Sigmoid colon (tissue), 6 donors: ENCODE measurements at regions not wholly inside any gene's neighbourhood (a gene's known extent, or its start where the extent isn't known, plus 50 kb on each side); places are given as distances from the start of the nearest gene placed in this dataset.
"Not testable (repeated sequence)": the region's sequence is repeated elsewhere in the genome, so short reads cannot be mapped to it uniquely, and the experiment has no call there.

Source experiments
- DNase-seq: peaks from one replicate; pipeline ENCODE4 v3.0.0-alpha.2; 2019
- H3K27ac ChIP-seq, 4 donors: fragments of 200-600 bp; sonication (generic); one replicate each; pipeline ENCODE4 v1.5.1; 2016 to 2019; ENCODE audit warnings: mild to moderate bottlenecking in 1 of 4
- H3K27me3 ChIP-seq, 3 donors: fragments of 200-600 bp; sonication (generic); one replicate each; pipeline ENCODE4 v1.5.1; 2019; ENCODE audit warnings: mild to moderate bottlenecking in 1 of 3
- H3K36me3 ChIP-seq, 4 donors: fragments of 200-600 bp; sonication (generic); one replicate each; pipeline ENCODE4 v1.5.1; 2016 to 2019
- H3K4me1 ChIP-seq, 4 donors: fragments of 200-600 bp; sonication (generic); one replicate each; pipeline ENCODE4 v1.5.1; 2017 to 2019
- H3K4me3 ChIP-seq, 4 donors: fragments of 200-600 bp; sonication (generic); one replicate each; pipeline ENCODE4 v1.5.1; 2017 to 2019; ENCODE audit warnings: mild to moderate bottlenecking in 2 of 4, moderate library complexity in 1 of 4
- H3K9me3 ChIP-seq, 4 donors: fragments of 200-600 bp in 3 of 4; sonication (generic) in 3 of 4; one replicate each; pipeline versions ENCODE4 v1.5.1 to v1.6.1; 2013 to 2019
- EP300 ChIP-seq, 4 donors: sonication (generic); formaldehyde crosslinking; IDR thresholded peaks; one replicate each; pipeline ENCODE4 v1.6.1; 2017; ENCODE audit warnings: antibody characterized with exemption in 4 of 4
- POLR2A ChIP-seq, 2 donors: fragments of 450-650 bp; IDR thresholded peaks; one replicate each; pipeline ENCODE4 v1.6.1; 2016; ENCODE audit warnings: antibody characterized with exemption in 2 of 2, mild to moderate bottlenecking in 2 of 2, moderate library complexity in 2 of 2
- POLR2AphosphoS5 ChIP-seq, 4 donors: sonication (generic); formaldehyde crosslinking; IDR thresholded peaks; one replicate each; pipeline ENCODE4 v1.6.1; 2017; ENCODE audit warnings: antibody characterized with exemption in 4 of 4
- WGBS, 2 donors: extraction: QIAGEN DNeasy Blood & Tissue Kit; methylation state at CpG; one replicate each; pipeline ENCODE4 v1.1.7; 2013; 5-methylcytosine and 5-hydroxymethylcytosine counted together
- intact Hi-C: fragments of 100-400 bp; cut with DNase I; formaldehyde crosslinking; loops from one replicate; pipeline ENCODE4 v1.15.1; 2023
- TF ChIP-seq, protein P1 (sequence below), 4 experiments: fragments of 450-650 bp in 3 of 4; fragments of 200-600 bp in 1 of 4; IDR thresholded peaks; one replicate each; pipeline ENCODE4 v1.5.1; 2016 to 2019; ENCODE audit warnings: antibody characterized with exemption in 4 of 4, mild to moderate bottlenecking in 3 of 4, moderate library complexity in 2 of 4
- donor health status: healthy with polysubstance abuse.
- donor health status: healthy.

DNA sequence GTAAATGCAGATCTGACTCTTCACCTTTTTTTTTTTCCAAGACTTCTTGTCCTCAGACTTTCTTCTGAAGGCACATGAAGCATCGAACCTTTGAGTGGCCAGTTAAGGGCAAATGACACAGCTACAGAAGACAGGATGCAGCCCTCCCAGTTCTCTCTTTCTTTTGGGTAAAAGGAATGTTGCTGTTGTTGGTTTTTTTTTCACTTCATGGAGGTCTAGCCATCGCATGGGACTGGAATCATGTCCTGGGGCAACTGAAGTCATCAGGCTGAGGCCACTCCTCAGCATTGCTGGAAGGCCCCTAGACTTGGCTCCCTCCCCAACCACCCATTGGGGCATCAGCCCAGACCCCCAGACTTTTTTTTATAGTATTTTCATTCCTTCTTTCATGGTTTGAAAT, 896.5 kb downstream of the SORCS1 start:
- H3K27me3 ChIP-seq, result no peaks in the 10 kb centered on the region
- intact Hi-C loops, result no loop called here
- no peak overlapping the region for H3K4me3 ChIP-seq
- no peak for DNase-seq
- H3K9me3 ChIP-seq, result no peaks in the 10 kb centered on the region
- H3K4me1 ChIP-seq, result no peaks in the 10 kb centered on the region
- H3K36me3 ChIP-seq, result no peaks in the 10 kb centered on the region
- 85 to 93% methylated on average over 2 of the region's 2 CpGs for WGBS, 2 donors
- TF ChIP-seq POLR2AphosphoS5 (IDR thresholded peaks at IDR 0.05) (no peak), EP300 (IDR thresholded peaks at IDR 0.05) (no peak), POLR2A (IDR thresholded peaks at IDR 0.05) (no peak)
- TF ChIP-seq, protein P1, sequence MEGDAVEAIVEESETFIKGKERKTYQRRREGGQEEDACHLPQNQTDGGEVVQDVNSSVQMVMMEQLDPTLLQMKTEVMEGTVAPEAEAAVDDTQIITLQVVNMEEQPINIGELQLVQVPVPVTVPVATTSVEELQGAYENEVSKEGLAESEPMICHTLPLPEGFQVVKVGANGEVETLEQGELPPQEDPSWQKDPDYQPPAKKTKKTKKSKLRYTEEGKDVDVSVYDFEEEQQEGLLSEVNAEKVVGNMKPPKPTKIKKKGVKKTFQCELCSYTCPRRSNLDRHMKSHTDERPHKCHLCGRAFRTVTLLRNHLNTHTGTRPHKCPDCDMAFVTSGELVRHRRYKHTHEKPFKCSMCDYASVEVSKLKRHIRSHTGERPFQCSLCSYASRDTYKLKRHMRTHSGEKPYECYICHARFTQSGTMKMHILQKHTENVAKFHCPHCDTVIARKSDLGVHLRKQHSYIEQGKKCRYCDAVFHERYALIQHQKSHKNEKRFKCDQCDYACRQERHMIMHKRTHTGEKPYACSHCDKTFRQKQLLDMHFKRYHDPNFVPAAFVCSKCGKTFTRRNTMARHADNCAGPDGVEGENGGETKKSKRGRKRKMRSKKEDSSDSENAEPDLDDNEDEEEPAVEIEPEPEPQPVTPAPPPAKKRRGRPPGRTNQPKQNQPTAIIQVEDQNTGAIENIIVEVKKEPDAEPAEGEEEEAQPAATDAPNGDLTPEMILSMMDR (IDR thresholded peaks at IDR 0.05), result no peak
- no peak overlapping the region for H3K27ac ChIP-seq

DNA sequence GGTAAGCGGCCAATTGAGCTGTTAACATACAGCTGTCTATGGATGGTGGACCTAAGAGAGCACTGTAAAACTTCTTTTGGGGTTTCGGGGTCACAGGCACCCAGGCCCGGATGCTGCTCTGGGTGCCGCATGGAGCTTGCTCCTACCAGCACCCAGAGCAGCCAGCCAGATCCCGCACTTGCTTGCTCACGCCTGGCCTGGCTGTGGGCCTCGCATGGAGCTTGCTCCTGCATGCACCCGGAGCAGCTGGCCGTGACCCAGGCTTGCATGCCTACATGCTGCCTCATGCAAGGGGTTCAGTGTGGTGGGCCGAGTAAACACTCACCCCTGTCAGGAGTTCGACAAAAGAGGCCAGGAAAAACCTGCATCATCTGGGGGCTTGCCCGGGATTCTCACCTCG, 896.9 kb downstream of the SORCS1 start:
- Histone ChIP-seq H3K4me3 (no peak overlapping the region), H3K27me3 (no peaks in the 10 kb centered on the region), H3K36me3 (no peaks in the 10 kb centered on the region), H3K9me3 (no peaks in the 10 kb centered on the region), H3K27ac (no peak overlapping the region), H3K4me1 (no peaks in the 10 kb centered on the region)
- TF ChIP-seq EP300 (IDR thresholded peaks at IDR 0.05) (no peak), POLR2AphosphoS5 (IDR thresholded peaks at IDR 0.05) (no peak), POLR2A (IDR thresholded peaks at IDR 0.05) (no peak)
- TF ChIP-seq, protein P1 (IDR thresholded peaks at IDR 0.05), result no peak
- intact Hi-C loops, result no loop called here
- 82 to 87% methylated on average over 13 of the region's 13 CpGs for WGBS, 2 donors
- DNase-seq, result no peak

- H3K4me3 ChIP-seq, H3K36me3 ChIP-seq, H3K27ac ChIP-seq, intact Hi-C loops, H3K9me3 ChIP-seq, DNase-seq, H3K27me3 ChIP-seq, H3K4me1 ChIP-seq: not testable (repeated sequence)
- WGBS, 2 donors, result 65 to 83% methylated on average over 6 of the region's 6 CpGs
Observed at GRCh38 chr10:106257432-106257831, 907.1 kb downstream of the SORCS1 start.

GRCh38 chr10:106255111-106255678, 909.3 kb downstream of the SORCS1 start:
- 76 to 77% methylated on average over 6 of the region's 6 CpGs for WGBS, 2 donors
- TF ChIP-seq EP300 (IDR thresholded peaks at IDR 0.05) (no peak), POLR2A (IDR thresholded peaks at IDR 0.05) (no peak), POLR2AphosphoS5 (IDR thresholded peaks at IDR 0.05) (no peak)
- TF ChIP-seq, protein P1 (IDR thresholded peaks at IDR 0.05), result no peak
- Histone ChIP-seq H3K27me3 (no peaks in the 10 kb centered on the region), H3K4me1 (no peaks in the 10 kb centered on the region), H3K4me3 (no peak overlapping the region), H3K27ac (no peak overlapping the region), H3K36me3 (no peaks in the 10 kb centered on the region), H3K9me3 (no peaks in the 10 kb centered on the region)
- DNase-seq, result no peak
- intact Hi-C loops, result no loop called here

- no peak for TF ChIP-seq EP300 (IDR thresholded peaks at IDR 0.05)
- no peak for TF ChIP-seq POLR2A (IDR thresholded peaks at IDR 0.05)
- TF ChIP-seq, protein P1 (IDR thresholded peaks at IDR 0.05), result no peak
- TF ChIP-seq POLR2AphosphoS5 (IDR thresholded peaks at IDR 0.05), result no peak
- intact Hi-C loops, result no loop called here
- Histone ChIP-seq H3K27ac (no peak overlapping the region), H3K36me3 (no peaks in the 10 kb centered on the region), H3K4me3 (no peak overlapping the region), H3K4me1 (no peaks in the 10 kb centered on the region), H3K27me3 (no peaks in the 10 kb centered on the region), H3K9me3 (no peaks in the 10 kb centered on the region)
- whole genome bisulfite sequencing, 2 donors, result 74 to 81% methylated on average over 7 of the region's 7 CpGs
- DNase-seq, result no peak
Observed at GRCh38 chr10:106254071-106254470, 910.4 kb downstream of the SORCS1 start.
